ENCODE measurements at regions not wholly inside any gene's neighbourhood (a gene's known extent, or its start where the extent isn't known, plus 50 kb on each side); places are given as distances from the start of the nearest gene placed in this dataset.

- TF ChIP-seq, protein P1, sequence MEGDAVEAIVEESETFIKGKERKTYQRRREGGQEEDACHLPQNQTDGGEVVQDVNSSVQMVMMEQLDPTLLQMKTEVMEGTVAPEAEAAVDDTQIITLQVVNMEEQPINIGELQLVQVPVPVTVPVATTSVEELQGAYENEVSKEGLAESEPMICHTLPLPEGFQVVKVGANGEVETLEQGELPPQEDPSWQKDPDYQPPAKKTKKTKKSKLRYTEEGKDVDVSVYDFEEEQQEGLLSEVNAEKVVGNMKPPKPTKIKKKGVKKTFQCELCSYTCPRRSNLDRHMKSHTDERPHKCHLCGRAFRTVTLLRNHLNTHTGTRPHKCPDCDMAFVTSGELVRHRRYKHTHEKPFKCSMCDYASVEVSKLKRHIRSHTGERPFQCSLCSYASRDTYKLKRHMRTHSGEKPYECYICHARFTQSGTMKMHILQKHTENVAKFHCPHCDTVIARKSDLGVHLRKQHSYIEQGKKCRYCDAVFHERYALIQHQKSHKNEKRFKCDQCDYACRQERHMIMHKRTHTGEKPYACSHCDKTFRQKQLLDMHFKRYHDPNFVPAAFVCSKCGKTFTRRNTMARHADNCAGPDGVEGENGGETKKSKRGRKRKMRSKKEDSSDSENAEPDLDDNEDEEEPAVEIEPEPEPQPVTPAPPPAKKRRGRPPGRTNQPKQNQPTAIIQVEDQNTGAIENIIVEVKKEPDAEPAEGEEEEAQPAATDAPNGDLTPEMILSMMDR (conservative IDR thresholded peaks at IDR 0.05; ENCODE audit: low read depth, low read length), result no peak
- TF ChIP-seq EZH2 (IDR thresholded peaks at IDR 0.05; ENCODE audit: low read length, unreplicated experiment), result no peak
- TF ChIP-seq EZH2phosphoT487 (IDR thresholded peaks at IDR 0.05; ENCODE audit: borderline replicate concordance, low read length), result no peak
Measured at GRCh38 chr20:12466915-12467314, 541.9 kb upstream of the SPTLC3 start.

Data from PC-3 (cell line).